ENCODE measurements at regions not wholly inside any gene's neighbourhood (a gene's known extent, or its start where the extent isn't known, plus 50 kb on each side); places are given as distances from the start of the nearest gene placed in this dataset.

DNA sequence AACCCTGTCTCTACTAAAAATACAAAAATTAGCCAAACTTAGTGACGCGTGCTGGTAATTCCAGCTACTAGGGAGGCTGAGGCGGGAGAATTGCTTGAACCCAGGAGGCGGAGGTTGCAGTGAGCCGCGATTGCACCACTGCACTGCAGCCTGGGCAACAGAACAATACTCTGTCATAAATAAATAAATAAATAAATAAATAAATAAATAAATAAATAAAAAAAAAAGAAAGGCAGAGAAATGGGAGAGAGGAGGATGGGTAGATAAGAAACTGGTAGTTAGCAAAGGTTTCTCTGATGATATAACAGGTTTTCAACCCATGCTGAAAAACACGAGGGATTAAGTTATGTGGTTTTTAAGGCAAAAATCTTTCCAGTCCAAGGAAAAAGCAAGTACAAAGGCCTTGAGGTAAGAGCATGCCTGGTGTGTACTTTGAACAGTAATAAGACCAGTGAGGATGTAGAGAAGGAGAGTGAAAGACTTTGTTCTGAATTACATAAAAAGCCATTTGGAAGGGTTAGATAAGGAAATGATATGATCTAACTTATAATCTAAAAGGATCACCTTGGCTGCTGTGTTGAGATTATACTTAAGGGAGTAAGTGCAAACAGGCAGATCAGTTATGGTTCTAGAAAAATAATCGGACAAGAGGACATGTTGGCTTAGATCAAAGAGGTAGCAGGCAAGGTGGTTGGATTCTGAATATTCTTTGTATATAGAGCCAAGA is 159.3 kb downstream of the PTH2R start:
- TF ChIP-seq, protein P1, sequence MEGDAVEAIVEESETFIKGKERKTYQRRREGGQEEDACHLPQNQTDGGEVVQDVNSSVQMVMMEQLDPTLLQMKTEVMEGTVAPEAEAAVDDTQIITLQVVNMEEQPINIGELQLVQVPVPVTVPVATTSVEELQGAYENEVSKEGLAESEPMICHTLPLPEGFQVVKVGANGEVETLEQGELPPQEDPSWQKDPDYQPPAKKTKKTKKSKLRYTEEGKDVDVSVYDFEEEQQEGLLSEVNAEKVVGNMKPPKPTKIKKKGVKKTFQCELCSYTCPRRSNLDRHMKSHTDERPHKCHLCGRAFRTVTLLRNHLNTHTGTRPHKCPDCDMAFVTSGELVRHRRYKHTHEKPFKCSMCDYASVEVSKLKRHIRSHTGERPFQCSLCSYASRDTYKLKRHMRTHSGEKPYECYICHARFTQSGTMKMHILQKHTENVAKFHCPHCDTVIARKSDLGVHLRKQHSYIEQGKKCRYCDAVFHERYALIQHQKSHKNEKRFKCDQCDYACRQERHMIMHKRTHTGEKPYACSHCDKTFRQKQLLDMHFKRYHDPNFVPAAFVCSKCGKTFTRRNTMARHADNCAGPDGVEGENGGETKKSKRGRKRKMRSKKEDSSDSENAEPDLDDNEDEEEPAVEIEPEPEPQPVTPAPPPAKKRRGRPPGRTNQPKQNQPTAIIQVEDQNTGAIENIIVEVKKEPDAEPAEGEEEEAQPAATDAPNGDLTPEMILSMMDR (IDR thresholded peaks at IDR 0.05) = no peak
- TF ChIP-seq POLR2AphosphoS5 (IDR thresholded peaks at IDR 0.05) (no peak), POLR2A (IDR thresholded peaks at IDR 0.05) (no peak)
